ENCODE measurements at regions not wholly inside any gene's neighbourhood (a gene's known extent, or its start where the extent isn't known, plus 50 kb on each side); places are given as distances from the start of the nearest gene placed in this dataset.
"Not testable (repeated sequence)": the region's sequence is repeated elsewhere in the genome, so short reads cannot be mapped to it uniquely, and the experiment has no call there.

GRCh38 chr5:171709930-171710329, 75.7 kb upstream of the SMIM23 start:
- no peak for DNase-seq (ENCODE audit: low read depth)
- in situ Hi-C loops (cut with HindIII; ENCODE audit: low pct_unique_long_range_greater_than_20kb, low sequenced_read_pairs): no loop called here

GRCh38 chr5:171710451-171711024, 75.1 kb upstream of the SMIM23 start:
- in situ Hi-C loops (cut with HindIII; ENCODE audit: low pct_unique_long_range_greater_than_20kb, low sequenced_read_pairs): no loop called here
- DNase-seq (ENCODE audit: low read depth): no peak

- no peak for DNase-seq (ENCODE audit: low read depth)
- in situ Hi-C loops (cut with HindIII; ENCODE audit: low pct_unique_long_range_greater_than_20kb, low sequenced_read_pairs): no loop called here
Observed at GRCh38 chr5:171711571-171711970, 74.0 kb upstream of the SMIM23 start.

- in situ Hi-C loops (cut with HindIII; ENCODE audit: low pct_unique_long_range_greater_than_20kb, low sequenced_read_pairs): no loop called here
- no peak for DNase-seq (ENCODE audit: low read depth)
Observed at GRCh38 chr5:171712616-171713015, 73.0 kb upstream of the SMIM23 start.

GRCh38 chr5:171713152-171713551, 72.5 kb upstream of the SMIM23 start:
- in situ Hi-C loops (cut with HindIII; ENCODE audit: low pct_unique_long_range_greater_than_20kb, low sequenced_read_pairs): no loop called here
- no peak for DNase-seq (ENCODE audit: low read depth)

- DNase-seq (ENCODE audit: low read depth): no peak
- in situ Hi-C loops (cut with HindIII; ENCODE audit: low pct_unique_long_range_greater_than_20kb, low sequenced_read_pairs): no loop called here
Observed at GRCh38 chr5:171714261-171714660, 71.4 kb upstream of the SMIM23 start.

GRCh38 chr5:171714851-171715250, 70.8 kb upstream of the SMIM23 start:
- DNase-seq (ENCODE audit: low read depth): no peak
- in situ Hi-C loops (cut with HindIII; ENCODE audit: low pct_unique_long_range_greater_than_20kb, low sequenced_read_pairs): no loop called here

GRCh38 chr5:171715551-171715950, 70.1 kb upstream of the SMIM23 start:
- DNase-seq (ENCODE audit: low read depth): no peak
- in situ Hi-C loops (cut with HindIII; ENCODE audit: low pct_unique_long_range_greater_than_20kb, low sequenced_read_pairs): no loop called here

GRCh38 chr5:171720086-171720485, 65.5 kb upstream of the SMIM23 start:
- no peak for DNase-seq (ENCODE audit: low read depth)
- in situ Hi-C loops (cut with HindIII; ENCODE audit: low pct_unique_long_range_greater_than_20kb, low sequenced_read_pairs): no loop called here

GRCh38 chr5:171721464-171721863, 64.2 kb upstream of the SMIM23 start:
- no peak for DNase-seq (ENCODE audit: low read depth)

GRCh38 chr5:171724468-171725204, 61.0 kb upstream of the SMIM23 start:
- no peak for DNase-seq (ENCODE audit: low read depth)
- in situ Hi-C loops (cut with HindIII; ENCODE audit: low pct_unique_long_range_greater_than_20kb, low sequenced_read_pairs): no loop called here

More at GRCh38 chr5:171721464-171721863, 64.2 kb upstream of the SMIM23 start:
- in situ Hi-C loops (cut with HindIII; ENCODE audit: low pct_unique_long_range_greater_than_20kb, low sequenced_read_pairs): no loop called here

GRCh38 chr5:171725205-171725601, 60.4 kb upstream of the SMIM23 start:
- DNase-seq (ENCODE audit: low read depth): no peak
- in situ Hi-C loops (cut with HindIII; ENCODE audit: low pct_unique_long_range_greater_than_20kb, low sequenced_read_pairs): no loop called here

GRCh38 chr5:171726819-171727218, 58.8 kb upstream of the SMIM23 start:
- in situ Hi-C loops (cut with HindIII; ENCODE audit: low pct_unique_long_range_greater_than_20kb, low sequenced_read_pairs): not testable (repeated sequence)

GRCh38 chr5:171728686-171729085, 56.9 kb upstream of the SMIM23 start:
- in situ Hi-C loops (cut with HindIII; ENCODE audit: low pct_unique_long_range_greater_than_20kb, low sequenced_read_pairs): no loop called here
- no peak for DNase-seq (ENCODE audit: low read depth)

More at GRCh38 chr5:171726819-171727218, 58.8 kb upstream of the SMIM23 start:
- not testable (repeated sequence) for DNase-seq (ENCODE audit: low read depth)

Data from Caki2 (cell line).